MCF 10A (cell line): ENCODE measurements at regions not wholly inside any gene's neighbourhood (a gene's known extent, or its start where the extent isn't known, plus 50 kb on each side); places are given as distances from the start of the nearest gene placed in this dataset.
A peak's percentile ranks its signal among the peaks of the same experiment; 100 is the strongest.

Experiments
- BruUV-seq: library from RNA; stranded (reverse); fragments of 400-500 nt; replicated peaks from 2 replicates; lab custom pipeline; 2021; lab: Mats Ljungman, UMichigan
- CTCF ChIA-PET: fragments of 300-600 bp; sonication (Branson Sonifier 250); formaldehyde crosslinking; extraction: SDS; loops from one replicate; lab custom pipeline; 2021; ENCODE audit warnings: antibody characterized with exemption, inconsistent platforms; lab: Yijun Ruan, JAX
- POLR2A ChIA-PET: fragments of 300-600, 350-650 bp; sonication (Branson Sonifier 250); formaldehyde crosslinking; extraction: SDS; loops from one replicate; lab custom pipeline; 2020; ENCODE audit warnings: antibody characterized with exemption, inconsistent platforms; lab: Yijun Ruan, JAX
- DNase-seq: peaks from one replicate; pipeline ENCODE4 v3.0.0-alpha.2; 2018; ENCODE audit not compliant: unreplicated experiment
- H3K27ac Mint-ChIP-seq: one replicate; pipeline ENCODE4 v1.8.0; 2022; ENCODE audit warnings: mild to moderate bottlenecking, low read depth, mixed read lengths; ENCODE audit not compliant: unreplicated experiment
- H3K27me3 Mint-ChIP-seq: one replicate; pipeline ENCODE4 v1.8.0; 2022; ENCODE audit warnings: mixed read lengths; ENCODE audit not compliant: insufficient read depth, unreplicated experiment
- H3K36me3 Mint-ChIP-seq: one replicate; pipeline ENCODE4 v1.8.0; 2022; ENCODE audit warnings: mild to moderate bottlenecking, moderate library complexity, mixed read lengths; ENCODE audit not compliant: insufficient read depth, unreplicated experiment
- H3K4me1 Mint-ChIP-seq: one replicate; pipeline ENCODE4 v1.8.0; 2022; ENCODE audit warnings: mixed read lengths; ENCODE audit not compliant: insufficient read depth, unreplicated experiment
- H3K4me3 Mint-ChIP-seq: one replicate; pipeline ENCODE4 v1.8.0; 2022; ENCODE audit warnings: mild to moderate bottlenecking, moderate library complexity, mixed read lengths; ENCODE audit not compliant: unreplicated experiment
- H3K9me3 Mint-ChIP-seq: one replicate; pipeline ENCODE4 v1.8.0; 2022; ENCODE audit warnings: mixed read lengths; ENCODE audit not compliant: unreplicated experiment
- CTCF ChIP-seq: fragments of 200-600 bp; IDR thresholded peaks from one replicate; pipeline ENCODE4 v1.8.0; 2022; ENCODE audit warnings: antibody characterized with exemption, mild to moderate bottlenecking; ENCODE audit not compliant: unreplicated experiment
- intact Hi-C: fragments of 100-400 bp; cut with micrococcal nuclease; formaldehyde crosslinking; loops from 2 replicates; pipeline ENCODE4 v1.14.1; 2022

GRCh38 chr14:26896447-26896846 is 298.6 kb upstream of the NOVA1 start:
- H3K27me3 Mint-ChIP-seq = no peaks in the 10 kb centered on the region
- TF ChIP-seq CTCF = no peak
- H3K4me3 Mint-ChIP-seq = no peak overlapping the region
- POLR2A ChIA-PET = interaction anchor here (0.5 kb wide), 1 partner anchor 1299 kb away, joined by 4 read pairs; no protein-coding TSS in a partner anchor
- intact Hi-C loops = no loop called here
- BruUV-seq = no TSS peak
- no peak overlapping the region for H3K27ac Mint-ChIP-seq
- CTCF ChIA-PET = no interaction called here
- H3K4me1 Mint-ChIP-seq = peaks cover 6% of the 10 kb centered on the region
- DNase-seq = peak; percentile 79
- no peaks in the 10 kb centered on the region for H3K36me3 Mint-ChIP-seq
- no peaks in the 10 kb centered on the region for H3K9me3 Mint-ChIP-seq

- no peak for TF ChIP-seq CTCF
- no peaks in the 10 kb centered on the region for H3K36me3 Mint-ChIP-seq
- CTCF ChIA-PET = no interaction called here
These were observed 299.4 kb upstream of the NOVA1 start for GRCh38 chr14:26897196-26897595.

GRCh38 chr14:26905229-26905628 is 307.4 kb upstream of the NOVA1 start:
- BruUV-seq = no TSS peak
- no peaks in the 10 kb centered on the region for H3K9me3 Mint-ChIP-seq
- no peaks in the 10 kb centered on the region for H3K4me1 Mint-ChIP-seq
- DNase-seq = no peak
- ChIA-PET CTCF (interaction anchor here (0.6 to 0.7 kb wide), 3 partner anchors 11 to 820 kb away, joined by 3 to 5 read pairs (median 4); no protein-coding TSS in a partner anchor), POLR2A (no interaction called here)
- H3K36me3 Mint-ChIP-seq = no peaks in the 10 kb centered on the region
- H3K4me3 Mint-ChIP-seq = no peak overlapping the region
- intact Hi-C loops = no loop called here
- no peaks in the 10 kb centered on the region for H3K27me3 Mint-ChIP-seq
- peak; percentile 12 for TF ChIP-seq CTCF
- no peak overlapping the region for H3K27ac Mint-ChIP-seq

More at GRCh38 chr14:26897196-26897595, 299.4 kb upstream of the NOVA1 start:
- H3K4me3 Mint-ChIP-seq = no peak overlapping the region
- no TSS peak for BruUV-seq
- intact Hi-C loops = no loop called here
- H3K9me3 Mint-ChIP-seq = no peaks in the 10 kb centered on the region
- no peaks in the 10 kb centered on the region for H3K27me3 Mint-ChIP-seq
- peaks cover 6% of the 10 kb centered on the region for H3K4me1 Mint-ChIP-seq
- no peak for DNase-seq
- POLR2A ChIA-PET = no interaction called here
- no peak overlapping the region for H3K27ac Mint-ChIP-seq

GRCh38 chr14:26913786-26914185 is 316.0 kb upstream of the NOVA1 start:
- no TSS peak for BruUV-seq

More at GRCh38 chr14:26913786-26914185, 316.0 kb upstream of the NOVA1 start:
- TF ChIP-seq CTCF = no peak
- ChIA-PET CTCF (no interaction called here), POLR2A (no interaction called here)
- H3K4me3 Mint-ChIP-seq = no peak overlapping the region
- H3K36me3 Mint-ChIP-seq = no peaks in the 10 kb centered on the region
- H3K4me1 Mint-ChIP-seq = no peaks in the 10 kb centered on the region
- H3K9me3 Mint-ChIP-seq = no peaks in the 10 kb centered on the region
- intact Hi-C loops = loop anchor here (10.0 kb wide), 1 partner anchor 139 kb away; no protein-coding TSS in a partner anchor
- H3K27ac Mint-ChIP-seq = no peak overlapping the region
- DNase-seq = no peak
- peaks cover 16% of the 10 kb centered on the region for H3K27me3 Mint-ChIP-seq
